GM21515 (cell line): ENCODE measurements at regions not wholly inside any gene's neighbourhood (a gene's known extent, or its start where the extent isn't known, plus 50 kb on each side); places are given as distances from the start of the nearest gene placed in this dataset.

ENCODE experiments used
- ATAC-seq: cut with Tn5 transposase; IDR thresholded peaks from one replicate; pipeline ENCODE4 v1.9.1; 2021; ENCODE audit not compliant: unreplicated experiment

DNA sequence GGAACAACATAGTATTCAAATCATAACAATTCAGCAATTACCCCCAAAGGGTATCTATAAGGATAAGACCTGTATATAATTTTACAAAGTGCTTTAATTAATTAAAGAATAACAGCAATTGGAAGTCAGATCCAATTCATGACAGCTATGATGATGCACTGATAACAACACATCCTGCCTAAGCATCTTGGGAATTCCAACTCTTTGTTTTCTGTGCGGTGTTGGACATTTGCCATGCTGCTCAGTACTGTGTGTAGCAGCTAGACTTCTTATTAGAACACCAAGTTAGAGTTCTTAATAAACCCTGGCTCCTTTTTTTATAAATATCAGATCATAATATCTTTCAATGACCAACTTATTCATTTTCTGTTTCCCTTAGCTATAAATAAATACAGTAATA, 209.0 kb downstream of the SEC61B start:
- ATAC-seq: no peak

DNA sequence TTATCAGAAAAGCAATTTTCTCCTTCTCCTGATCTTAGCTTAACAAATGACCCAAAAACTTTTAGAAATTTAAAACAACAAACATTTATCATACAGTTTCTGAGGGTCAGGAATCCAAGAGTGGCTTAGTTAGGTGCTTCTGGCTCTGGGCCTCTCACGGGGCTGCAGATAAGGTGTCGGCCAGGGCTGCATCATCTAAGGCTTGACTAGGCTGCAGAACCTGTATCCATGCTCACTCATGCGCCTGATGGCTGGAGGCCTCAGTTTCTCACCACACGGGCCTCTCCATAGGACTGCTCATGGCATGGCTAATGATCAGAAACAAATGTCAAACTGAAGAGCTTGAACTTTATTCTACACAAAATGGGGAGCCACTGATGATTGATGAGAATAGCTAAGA, 210.0 kb downstream of the SEC61B start:
- ATAC-seq: no peak

DNA sequence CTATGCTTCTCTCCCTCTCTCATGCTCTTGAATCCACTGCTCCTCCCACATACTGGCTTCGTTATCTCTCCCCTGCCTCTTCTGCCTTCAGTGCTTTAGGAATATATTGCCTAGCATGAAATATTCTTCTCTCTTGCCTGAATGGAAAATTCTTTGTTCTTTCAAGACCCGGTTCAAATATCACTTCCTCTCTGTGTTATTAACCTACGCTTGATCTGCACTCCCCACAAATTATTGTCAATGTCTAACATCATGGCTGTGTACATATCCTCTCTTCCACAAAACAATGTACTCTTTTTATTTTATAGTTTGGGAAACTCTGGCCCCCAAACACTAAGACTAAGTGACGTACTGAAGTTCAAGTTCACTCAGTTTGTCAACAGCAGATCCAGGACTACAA, 211.0 kb downstream of the SEC61B start:
- no peak for ATAC-seq

DNA sequence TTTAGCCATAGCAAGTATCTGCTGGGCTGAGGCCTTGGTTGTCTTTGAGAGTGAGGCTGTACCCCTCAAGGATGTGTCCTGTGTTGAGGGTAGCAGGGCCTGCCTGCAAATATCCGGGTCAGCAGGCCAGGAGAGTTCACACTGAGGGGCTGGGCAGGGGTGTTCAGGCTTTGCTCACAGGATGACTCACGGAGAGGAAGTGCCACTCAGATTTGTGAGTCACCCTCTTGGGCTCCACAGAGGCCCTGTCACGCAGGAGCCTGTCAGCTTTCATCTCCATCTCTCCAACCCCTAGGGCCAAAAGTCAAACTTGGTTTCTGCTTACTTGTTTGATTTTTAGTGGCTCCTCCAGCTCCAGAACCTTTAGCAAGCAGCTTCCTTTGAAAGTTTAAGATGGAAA, 211.5 kb downstream of the SEC61B start:
- ATAC-seq: peak; percentile 91

DNA sequence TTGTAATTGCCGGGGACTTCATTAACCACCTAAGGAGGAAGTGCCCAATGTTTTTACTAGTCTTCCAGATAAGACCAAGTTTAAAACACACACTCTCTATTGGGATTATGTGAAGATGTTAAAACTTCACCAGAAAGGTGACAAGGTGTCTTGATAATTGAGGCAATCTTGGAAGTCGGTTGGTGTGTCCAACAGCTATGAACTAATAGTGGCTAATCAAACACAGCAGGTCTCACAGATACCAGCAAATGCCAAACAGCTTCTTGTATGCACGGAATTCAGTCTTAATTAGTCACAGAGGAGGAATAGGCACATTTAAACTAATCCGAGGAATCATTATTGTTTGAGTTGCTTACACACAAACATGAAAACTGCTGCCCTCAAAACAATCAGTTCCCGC, 214.5 kb downstream of the SEC61B start:
- ATAC-seq: no peak

DNA sequence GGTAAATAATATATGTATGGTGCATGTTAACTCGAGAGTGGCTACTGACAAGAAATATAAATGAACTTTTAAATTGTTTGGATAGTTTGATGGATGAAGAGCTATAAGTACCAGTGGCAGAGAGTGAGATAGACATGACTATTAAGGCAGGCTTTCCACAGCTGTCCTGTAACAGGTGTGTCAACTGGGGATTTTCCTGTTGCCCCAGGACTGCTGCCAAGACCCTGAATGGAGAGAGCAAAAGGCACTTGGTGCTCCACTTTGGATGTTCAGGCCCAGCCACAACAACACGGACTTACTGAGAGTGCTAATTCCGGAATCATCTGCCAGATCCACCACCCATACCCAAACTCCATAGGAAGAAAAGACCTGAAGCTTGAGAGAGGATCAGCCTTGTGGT, 215.1 kb downstream of the SEC61B start:
- ATAC-seq: no peak

DNA sequence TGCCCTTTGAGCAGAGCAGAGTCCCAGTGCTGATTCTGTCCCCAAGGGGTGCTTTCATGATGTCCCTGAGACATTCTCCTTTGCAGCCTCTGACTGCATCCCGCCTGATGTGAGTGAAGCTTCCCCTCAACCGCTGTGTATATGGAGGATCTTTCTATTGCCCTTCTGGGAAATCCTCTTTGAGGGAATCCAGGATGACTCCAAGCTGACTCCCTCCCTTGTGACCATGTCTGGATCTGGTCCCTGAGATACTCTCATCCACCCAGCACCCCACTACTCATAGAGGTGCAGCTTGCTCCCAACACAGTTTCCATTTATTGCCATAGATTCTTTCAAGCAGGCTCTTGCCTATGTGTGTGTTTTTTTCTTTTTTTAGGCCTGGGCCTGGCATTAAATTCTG, 216.5 kb downstream of the SEC61B start:
- ATAC-seq: no peak

DNA sequence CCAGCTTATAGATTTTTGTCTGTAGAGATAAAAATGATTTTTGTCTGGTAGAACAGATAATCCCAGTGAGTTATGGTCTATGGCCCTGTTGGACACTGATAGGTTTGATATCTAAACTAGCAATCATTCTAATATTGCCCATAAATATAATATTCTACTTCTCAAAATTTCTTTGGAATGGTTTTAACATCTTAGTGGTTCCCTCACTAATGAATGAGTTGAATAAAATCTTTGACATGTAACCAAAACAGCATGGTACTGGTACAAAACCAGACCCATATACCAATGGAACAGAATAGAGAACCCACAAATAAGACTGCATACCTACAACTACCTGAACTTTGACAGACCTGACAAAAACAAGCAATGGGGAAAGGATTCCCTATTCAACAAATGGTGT, 219.7 kb downstream of the SEC61B start:
- no peak for ATAC-seq

DNA sequence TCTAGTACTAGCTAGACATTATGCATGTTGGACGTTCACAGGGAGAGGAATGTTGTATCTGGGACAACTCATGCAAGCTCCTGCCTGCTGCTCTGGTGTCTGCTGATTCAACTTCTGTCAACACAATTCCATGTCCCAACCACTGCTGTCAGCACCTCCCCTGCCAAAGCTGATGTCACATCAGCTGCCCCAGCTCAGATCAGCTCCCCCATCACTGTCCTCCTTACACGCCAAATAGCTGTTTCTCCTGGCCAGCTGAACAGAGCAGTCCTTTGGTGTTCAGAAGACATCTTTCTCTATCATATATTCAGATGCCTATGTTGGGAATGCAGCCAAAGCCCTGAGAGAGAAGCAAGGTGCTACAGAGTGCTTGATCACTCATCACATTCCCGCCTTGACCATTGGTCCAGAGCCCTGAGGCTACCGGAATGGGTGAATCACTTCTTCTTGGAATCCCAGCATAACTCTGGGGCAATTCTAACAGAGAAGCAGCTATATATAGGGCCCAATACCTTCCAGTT, 223.3 kb downstream of the SEC61B start:
- no peak for ATAC-seq

DNA sequence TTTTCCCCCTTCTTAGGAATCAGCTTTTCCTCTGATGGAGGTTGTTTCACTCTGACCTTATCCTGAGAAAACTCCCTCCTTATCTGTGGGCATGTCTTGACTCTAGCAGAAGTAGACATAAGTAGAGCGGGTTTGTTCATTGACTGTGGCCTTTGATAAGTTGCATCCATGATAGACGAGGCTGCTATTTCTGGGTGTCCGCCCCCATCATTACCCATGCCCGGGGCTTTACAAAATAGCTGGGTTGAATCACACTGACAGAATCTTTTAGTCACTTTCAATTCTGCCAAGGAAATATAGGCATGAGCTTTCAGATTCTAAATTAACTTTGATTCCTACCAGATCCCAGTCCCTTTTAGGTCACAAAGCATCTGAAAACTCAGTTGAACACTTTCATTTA, 223.8 kb downstream of the SEC61B start:
- ATAC-seq: no peak

DNA sequence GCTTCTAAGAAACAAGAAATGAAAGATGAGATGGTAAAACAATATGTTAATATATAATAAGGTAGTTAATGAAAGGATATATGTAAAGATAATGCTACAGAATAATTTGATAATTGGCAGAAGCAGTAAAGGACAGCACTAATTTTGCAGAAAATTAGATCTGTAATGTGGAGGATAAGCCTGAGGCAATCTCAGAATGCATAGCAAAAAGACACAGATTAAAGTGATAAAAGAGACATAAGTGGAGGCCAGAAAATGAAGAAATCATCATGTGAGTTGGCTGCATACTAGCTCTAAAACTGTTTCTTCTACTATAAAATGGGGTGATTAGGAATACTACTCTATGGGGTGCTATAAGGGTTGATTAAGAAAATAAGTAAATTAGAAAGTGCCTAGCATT, 225.9 kb downstream of the SEC61B start:
- no peak for ATAC-seq

DNA sequence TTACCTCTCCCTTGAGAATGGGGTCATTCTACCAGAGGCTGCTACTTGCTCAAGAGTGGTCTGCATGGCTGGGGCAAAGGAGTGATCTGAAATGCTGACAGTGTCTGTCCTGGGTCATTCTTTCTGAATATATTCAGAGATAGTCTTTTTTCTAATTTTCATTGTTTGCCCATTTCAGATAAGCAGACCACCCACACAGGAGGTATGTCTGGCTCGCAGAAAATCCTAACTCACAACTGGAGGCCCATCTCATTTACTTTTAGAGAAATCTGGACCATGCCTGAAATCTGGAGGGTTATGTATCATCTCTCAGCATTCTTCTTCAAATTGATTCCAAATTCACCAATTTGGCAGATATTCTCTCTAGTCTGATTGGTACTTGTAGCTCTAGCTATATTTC, 227.6 kb downstream of the SEC61B start:
- ATAC-seq: no peak

DNA sequence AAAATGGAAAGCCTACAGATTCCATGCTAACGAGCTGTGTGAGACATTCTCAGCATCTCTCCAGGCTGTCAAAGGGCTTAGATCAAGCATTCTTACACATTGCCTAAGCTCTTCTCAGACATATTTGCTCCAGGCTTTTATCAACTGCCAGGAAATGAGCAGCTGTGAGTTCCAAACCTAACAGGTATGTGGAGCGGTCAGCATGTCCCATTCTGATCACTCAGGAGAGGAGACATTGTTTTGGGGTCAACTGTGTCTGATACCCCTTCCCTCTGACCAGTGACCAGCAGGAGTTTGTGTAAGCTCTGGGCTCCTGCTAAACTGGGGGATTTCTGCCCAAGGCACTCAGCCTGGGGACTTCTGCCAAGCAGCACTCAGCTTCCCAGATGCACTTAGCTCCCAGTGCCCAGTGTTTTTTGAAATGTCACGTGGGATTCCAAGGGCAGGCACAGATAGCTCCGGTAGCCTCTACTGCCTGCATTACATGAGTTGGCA, 229.1 kb downstream of the SEC61B start:
- no peak for ATAC-seq

DNA sequence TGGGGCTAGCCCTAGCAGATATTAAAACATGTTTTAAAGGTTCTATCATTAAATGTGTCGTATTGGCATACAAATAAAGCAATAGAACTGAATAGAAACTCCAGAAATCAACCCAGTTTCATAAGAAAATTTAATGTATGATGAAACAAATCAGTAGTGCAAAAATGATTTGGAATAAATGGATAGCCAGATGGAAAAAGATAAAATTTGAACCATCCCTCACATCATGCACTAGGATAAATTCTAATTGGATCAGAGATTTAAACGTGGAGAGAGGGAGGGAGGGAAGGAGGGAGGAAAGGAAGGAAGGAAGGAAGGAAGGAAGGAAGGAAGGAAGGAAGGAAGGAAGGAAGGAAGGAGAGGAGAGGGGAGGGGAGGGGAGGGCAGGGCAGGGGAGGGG, 235.3 kb downstream of the SEC61B start:
- ATAC-seq: no peak

DNA sequence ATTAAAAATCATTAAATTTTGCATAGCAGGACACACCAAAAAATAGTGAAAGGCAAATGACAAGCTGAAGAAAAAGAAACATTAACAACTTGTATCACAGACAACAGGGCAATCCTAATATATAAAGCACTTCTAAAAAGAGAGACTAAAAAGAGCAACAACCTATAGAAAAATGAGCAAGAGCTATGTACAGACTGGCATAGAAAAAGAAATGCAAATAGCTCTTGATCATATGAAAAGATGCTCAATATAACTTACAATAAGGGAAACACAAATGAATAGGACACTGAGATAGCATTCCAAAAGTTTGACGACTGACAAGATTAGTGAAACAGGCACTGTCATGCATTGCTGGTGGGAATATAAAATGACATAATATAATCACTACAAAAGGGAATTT, 235.9 kb downstream of the SEC61B start:
- no peak for ATAC-seq

DNA sequence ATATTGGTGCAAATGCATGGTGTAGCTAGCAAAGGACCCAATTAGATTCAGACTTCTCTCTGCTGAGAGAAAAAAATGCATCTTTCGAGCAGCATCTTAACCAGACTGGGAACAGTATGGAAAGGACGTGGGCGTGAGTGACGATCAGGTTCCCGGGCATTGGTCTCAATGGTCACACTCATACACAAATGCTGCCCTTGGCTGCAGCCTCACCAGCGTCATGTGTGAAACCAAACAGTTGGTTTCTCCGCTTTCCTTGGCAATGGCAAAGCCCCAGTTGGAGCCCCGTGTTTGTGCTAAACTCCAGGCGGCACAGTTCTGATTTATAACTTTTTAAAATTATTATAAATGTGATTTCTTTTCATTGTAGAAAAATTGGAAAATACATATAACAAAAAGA, 237.8 kb downstream of the SEC61B start:
- ATAC-seq: no peak

DNA sequence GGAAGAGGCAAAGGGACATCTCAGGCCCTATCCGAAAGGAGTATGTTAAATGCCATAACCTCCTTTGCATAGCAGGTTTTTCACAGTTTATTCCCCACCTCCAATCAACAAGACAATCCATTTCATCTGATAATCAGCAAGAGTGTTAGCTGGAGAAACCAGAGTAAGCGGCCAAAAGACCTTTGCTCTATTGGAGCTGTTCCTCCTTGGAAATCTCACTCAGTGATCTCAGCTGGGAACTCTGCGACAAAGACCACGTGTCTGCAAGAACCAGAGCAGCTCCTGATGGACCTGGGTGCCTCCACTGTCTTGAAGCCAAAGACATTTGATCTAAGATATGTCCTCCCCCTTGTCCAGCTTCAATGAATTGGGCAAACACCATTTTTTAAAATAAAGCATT, 241.0 kb downstream of the SEC61B start:
- ATAC-seq: no peak

DNA sequence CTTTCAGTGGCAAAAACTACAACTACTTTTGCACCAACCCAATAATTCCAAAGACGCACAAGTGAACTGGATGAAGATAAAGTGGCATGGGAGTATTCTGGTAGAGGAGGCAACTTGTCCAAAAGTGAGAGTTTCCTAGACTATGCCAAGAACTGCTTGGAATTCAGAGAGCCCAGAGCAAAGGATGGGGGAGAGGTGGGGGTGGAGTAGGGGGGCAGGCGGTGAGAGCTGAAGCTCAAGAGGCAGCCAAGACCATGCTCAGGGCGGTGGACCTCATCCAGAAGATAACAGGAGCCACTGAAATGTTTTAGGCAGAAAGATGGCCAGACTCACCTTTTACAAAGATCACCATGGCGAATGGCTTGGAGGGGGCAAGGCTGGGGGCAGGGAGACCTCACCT, 242.5 kb downstream of the SEC61B start:
- ATAC-seq: no peak

DNA sequence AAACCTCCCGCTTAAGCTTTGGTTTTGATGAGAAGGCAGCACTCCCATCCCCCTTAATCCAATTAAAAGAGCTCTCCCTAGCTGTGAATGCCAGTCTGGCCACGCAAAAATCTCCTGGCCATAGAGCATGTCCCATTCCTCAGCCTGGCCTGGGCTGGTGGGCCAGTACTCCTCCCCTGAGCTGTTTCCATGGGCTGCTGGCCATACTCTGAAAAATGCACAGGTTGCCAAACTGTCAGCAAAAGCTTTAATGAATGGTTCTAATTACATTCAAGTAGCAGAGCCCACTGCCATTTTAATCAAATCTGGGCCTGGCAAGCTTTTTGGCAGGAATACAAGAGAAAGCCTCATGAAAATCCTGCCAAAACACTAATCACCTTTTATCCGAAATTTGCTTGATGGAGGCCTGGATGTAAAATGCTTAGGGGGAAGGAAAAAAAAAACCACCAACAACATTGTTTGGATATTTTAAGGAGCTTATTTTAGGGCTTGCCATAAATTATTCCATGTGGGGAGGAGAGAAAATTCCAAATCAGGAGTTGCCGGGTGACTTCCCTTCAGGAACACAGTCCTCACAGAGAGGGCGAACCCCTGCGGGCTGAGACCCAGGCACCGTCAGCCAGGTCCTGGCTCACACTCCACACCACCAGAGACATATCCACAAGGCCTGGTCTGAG, 243.3 kb downstream of the SEC61B start:
- ATAC-seq: no peak

DNA sequence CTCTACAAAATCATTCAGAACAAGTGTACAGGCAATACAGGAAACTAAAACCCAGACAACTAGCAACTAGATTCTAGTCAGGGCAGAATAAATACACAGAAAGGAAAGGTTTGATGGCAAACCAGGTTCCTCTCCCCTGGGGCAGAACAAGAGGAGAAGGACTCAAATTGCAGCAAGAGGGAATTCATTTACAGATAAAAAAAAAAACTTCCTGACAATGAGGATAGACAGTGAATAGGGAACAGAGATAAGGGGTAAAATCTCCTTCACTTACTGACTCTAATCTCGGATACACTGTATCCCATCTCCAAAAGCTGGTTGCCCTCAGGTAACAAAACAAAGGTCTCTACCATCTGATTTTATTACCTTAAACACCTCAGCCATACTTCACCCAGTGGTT, 244.0 kb downstream of the SEC61B start:
- no peak for ATAC-seq

DNA sequence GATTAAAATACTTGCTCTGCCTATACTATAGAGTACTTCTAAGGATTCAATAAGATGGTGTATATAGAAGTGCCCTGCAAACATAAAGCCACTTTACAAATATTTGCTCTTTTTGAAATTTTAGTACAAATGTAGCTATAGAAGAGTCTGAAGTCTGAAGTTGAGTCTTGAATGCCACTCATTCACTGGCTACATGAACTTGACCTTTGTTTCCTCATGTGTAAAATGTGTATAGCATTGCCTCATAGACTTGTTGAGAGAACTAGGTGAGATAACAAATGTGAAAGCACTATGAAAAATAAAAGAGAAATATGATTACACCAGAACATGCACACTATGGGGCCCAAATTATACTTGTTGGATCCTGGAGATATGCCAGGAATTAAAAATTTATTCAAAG, 244.7 kb downstream of the SEC61B start:
- no peak for ATAC-seq

DNA sequence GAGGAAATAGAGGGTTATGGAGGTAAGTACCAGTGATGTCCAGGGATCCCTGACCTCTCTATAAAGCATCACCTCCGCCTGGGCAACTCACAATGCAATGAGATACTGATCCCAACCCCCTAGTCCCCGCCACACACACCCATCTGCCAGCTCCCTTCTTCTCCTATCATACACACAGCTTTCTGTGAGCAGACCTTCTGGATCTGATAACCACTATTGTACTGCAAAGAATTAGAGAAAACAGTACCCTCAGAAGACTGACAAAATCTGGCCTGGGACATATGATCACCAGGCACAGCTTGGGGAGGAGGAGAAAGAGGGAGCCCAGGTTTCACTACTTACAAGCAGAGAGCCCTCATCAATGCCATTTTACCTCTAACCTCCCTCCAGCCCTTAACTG, 249.0 kb downstream of the SEC61B start:
- no peak for ATAC-seq

DNA sequence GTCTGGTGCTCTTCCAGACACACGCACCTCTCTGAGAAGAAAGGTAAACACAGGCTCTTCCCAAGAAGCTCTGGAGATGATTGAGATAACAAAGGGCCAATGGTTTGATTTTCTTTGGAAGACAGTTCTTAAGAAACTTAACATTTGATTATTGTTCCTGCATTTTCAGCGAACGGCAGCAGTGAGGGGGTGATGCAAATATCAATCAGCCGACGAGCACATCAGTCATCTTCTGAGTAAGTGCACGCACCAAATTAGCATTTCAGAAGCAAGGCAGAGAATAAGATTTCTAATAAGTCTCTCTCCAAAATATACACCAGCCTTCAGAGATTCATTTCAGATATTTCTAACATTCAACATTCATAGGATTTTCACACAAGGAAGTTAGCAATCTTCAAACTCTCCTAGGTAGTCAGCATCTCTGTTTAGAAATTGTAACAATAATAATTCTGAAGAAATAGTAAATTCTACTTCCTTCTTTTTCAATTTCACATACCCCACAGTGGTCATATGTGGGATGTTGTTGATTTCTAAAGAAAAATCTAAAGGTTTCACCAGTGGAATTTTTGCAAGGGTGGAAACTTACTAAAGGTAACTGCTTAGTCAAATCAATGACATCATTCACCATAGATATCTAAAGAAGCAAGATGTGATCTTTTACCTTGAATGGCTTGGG, 250.3 kb downstream of the SEC61B start:
- ATAC-seq: no peak
